ENCODE measurements at regions not wholly inside any gene's neighbourhood (a gene's known extent, or its start where the extent isn't known, plus 50 kb on each side); places are given as distances from the start of the nearest gene placed in this dataset.

GRCh38 chr21:24785033-24785432 is 822.2 kb downstream of the MRPL39 start:
- dilution Hi-C loops (cut with MboI; ENCODE audit: extremely low pct_ligation_motif_present, low sequenced_read_pairs) = no loop called here
- H3K4me2 ChIP-seq (ENCODE audit: control insufficient read depth, extremely low read depth, insufficient read depth, low read depth, low read length) = no peak overlapping the region
- H3K27ac ChIP-seq (ENCODE audit: control insufficient read depth, insufficient read depth, low read length) = no peak overlapping the region
- no peak overlapping the region for H2AFZ ChIP-seq (ENCODE audit: control insufficient read depth, low read length)
- no peaks in the 10 kb centered on the region for H3K9me1 ChIP-seq (ENCODE audit: control insufficient read depth, extremely low read depth, insufficient read depth, low read length)
- no peak for FAIRE-seq
- no peaks in the 10 kb centered on the region for H3K27me3 ChIP-seq (ENCODE audit: control insufficient read depth, extremely low read depth, insufficient read depth, low read length)
- H3K9me3 ChIP-seq (ENCODE audit: control insufficient read depth, low read depth, low read length) = no peaks in the 10 kb centered on the region
- TF ChIP-seq, protein P1, sequence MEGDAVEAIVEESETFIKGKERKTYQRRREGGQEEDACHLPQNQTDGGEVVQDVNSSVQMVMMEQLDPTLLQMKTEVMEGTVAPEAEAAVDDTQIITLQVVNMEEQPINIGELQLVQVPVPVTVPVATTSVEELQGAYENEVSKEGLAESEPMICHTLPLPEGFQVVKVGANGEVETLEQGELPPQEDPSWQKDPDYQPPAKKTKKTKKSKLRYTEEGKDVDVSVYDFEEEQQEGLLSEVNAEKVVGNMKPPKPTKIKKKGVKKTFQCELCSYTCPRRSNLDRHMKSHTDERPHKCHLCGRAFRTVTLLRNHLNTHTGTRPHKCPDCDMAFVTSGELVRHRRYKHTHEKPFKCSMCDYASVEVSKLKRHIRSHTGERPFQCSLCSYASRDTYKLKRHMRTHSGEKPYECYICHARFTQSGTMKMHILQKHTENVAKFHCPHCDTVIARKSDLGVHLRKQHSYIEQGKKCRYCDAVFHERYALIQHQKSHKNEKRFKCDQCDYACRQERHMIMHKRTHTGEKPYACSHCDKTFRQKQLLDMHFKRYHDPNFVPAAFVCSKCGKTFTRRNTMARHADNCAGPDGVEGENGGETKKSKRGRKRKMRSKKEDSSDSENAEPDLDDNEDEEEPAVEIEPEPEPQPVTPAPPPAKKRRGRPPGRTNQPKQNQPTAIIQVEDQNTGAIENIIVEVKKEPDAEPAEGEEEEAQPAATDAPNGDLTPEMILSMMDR (optimal IDR thresholded peaks at IDR 0.05 in 1 of 3, IDR thresholded peaks at IDR 0.05 in 1 of 3, conservative IDR thresholded peaks at IDR 0.05 in 1 of 3; ENCODE audit: extremely low read depth in 1 of 3, insufficient read depth in 2 of 3, low read length in 3 of 3) = no peak
- TF ChIP-seq EZH2 (IDR thresholded peaks at IDR 0.05; ENCODE audit: low read length) = no peak
- H3K36me3 ChIP-seq (ENCODE audit: control insufficient read depth in 2 of 2, extremely low read depth in 1 of 2, insufficient read depth in 2 of 2, low read length in 2 of 2) = no peaks in the 10 kb centered on the region
- no peaks in the 10 kb centered on the region for H3K4me1 ChIP-seq (ENCODE audit: control insufficient read depth, extremely low read depth, insufficient read depth, low read length)
- H3K9ac ChIP-seq (ENCODE audit: control insufficient read depth, extremely low read depth, insufficient read depth, low read length) = no peak overlapping the region
- no peaks in the 10 kb centered on the region for H4K20me1 ChIP-seq (ENCODE audit: control insufficient read depth, extremely low read depth, insufficient read depth, low read length)
- no peak for DNase-seq (ENCODE audit: low read depth, low spot score)
- no peak overlapping the region for H3K4me3 ChIP-seq (ENCODE audit: control insufficient read depth in 2 of 3, extremely low read depth in 1 of 3, insufficient read depth in 2 of 3, low read depth in 1 of 3, low read length in 3 of 3)
- no peaks in the 10 kb centered on the region for H3K79me2 ChIP-seq (ENCODE audit: control insufficient read depth, insufficient read depth, low read length)

DNA sequence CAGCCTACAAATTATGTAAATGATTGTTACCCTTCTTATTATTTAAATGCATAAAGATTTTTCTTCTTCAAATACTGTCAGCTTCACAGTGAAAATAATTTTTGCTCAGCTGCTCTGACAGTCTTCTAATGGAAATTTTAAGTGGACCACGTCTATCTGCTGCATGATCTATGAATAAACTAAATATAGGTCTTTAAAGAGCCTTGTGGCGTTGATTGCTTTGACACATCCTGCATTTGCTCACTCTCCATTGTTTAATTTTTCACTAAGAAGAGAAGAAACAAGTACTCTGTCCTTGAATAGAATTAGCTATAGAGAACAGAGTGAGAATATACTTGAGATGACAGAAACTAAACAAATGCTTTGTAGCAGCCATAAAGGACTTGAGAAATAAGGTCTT is 826.1 kb downstream of the MRPL39 start:
- DNase-seq (ENCODE audit: low read depth, low spot score) = no peak
- H3K4me1 ChIP-seq (ENCODE audit: control insufficient read depth, extremely low read depth, insufficient read depth, low read length) = no peaks in the 10 kb centered on the region
- H4K20me1 ChIP-seq (ENCODE audit: control insufficient read depth, extremely low read depth, insufficient read depth, low read length) = no peaks in the 10 kb centered on the region
- no peaks in the 10 kb centered on the region for H3K79me2 ChIP-seq (ENCODE audit: control insufficient read depth, insufficient read depth, low read length)
- no peak for FAIRE-seq
- TF ChIP-seq, protein P1 (optimal IDR thresholded peaks at IDR 0.05 in 1 of 3, IDR thresholded peaks at IDR 0.05 in 1 of 3, conservative IDR thresholded peaks at IDR 0.05 in 1 of 3; ENCODE audit: extremely low read depth in 1 of 3, insufficient read depth in 2 of 3, low read length in 3 of 3) = no peak
- no peak for TF ChIP-seq EZH2 (IDR thresholded peaks at IDR 0.05; ENCODE audit: low read length)
- no peak overlapping the region for H3K9ac ChIP-seq (ENCODE audit: control insufficient read depth, extremely low read depth, insufficient read depth, low read length)
- no peak overlapping the region for H3K27ac ChIP-seq (ENCODE audit: control insufficient read depth, insufficient read depth, low read length)
- no peak overlapping the region for H3K4me2 ChIP-seq (ENCODE audit: control insufficient read depth, extremely low read depth, insufficient read depth, low read depth, low read length)
- H3K27me3 ChIP-seq (ENCODE audit: control insufficient read depth, extremely low read depth, insufficient read depth, low read length) = no peaks in the 10 kb centered on the region
- no peaks in the 10 kb centered on the region for H3K36me3 ChIP-seq (ENCODE audit: control insufficient read depth in 2 of 2, extremely low read depth in 1 of 2, insufficient read depth in 2 of 2, low read length in 2 of 2)
- H3K9me3 ChIP-seq (ENCODE audit: control insufficient read depth, low read depth, low read length) = no peaks in the 10 kb centered on the region
- H3K4me3 ChIP-seq (ENCODE audit: control insufficient read depth in 2 of 3, extremely low read depth in 1 of 3, insufficient read depth in 2 of 3, low read depth in 1 of 3, low read length in 3 of 3) = no peak overlapping the region
- H3K9me1 ChIP-seq (ENCODE audit: control insufficient read depth, extremely low read depth, insufficient read depth, low read length) = no peaks in the 10 kb centered on the region
- dilution Hi-C loops (cut with MboI; ENCODE audit: extremely low pct_ligation_motif_present, low sequenced_read_pairs) = no loop called here
- no peak overlapping the region for H2AFZ ChIP-seq (ENCODE audit: control insufficient read depth, low read length)

All from keratinocyte (primary cell).